Endothelial cell of umbilical vein (primary cell): ENCODE measurements at regions not wholly inside any gene's neighbourhood (a gene's known extent, or its start where the extent isn't known, plus 50 kb on each side); places are given as distances from the start of the nearest gene placed in this dataset.

ENCODE experiments used
- BruUV-seq: library from RNA; stranded (reverse); fragments of 400-500 nt; replicated peaks from 2 replicates; lab custom pipeline; 2021; lab: Mats Ljungman, UMichigan
- CTCF ChIA-PET: fragments of 300-600, 350-600 bp; sonication (Branson Sonifier 250); formaldehyde crosslinking; loops from one replicate; lab custom pipeline; 2021; ENCODE audit warnings: antibody characterized with exemption, inconsistent platforms; lab: Charles Lee
- POLR2A ChIA-PET: fragments of 300-600, 350-600 bp; sonication (Branson Sonifier 250); formaldehyde crosslinking; loops from one replicate; lab custom pipeline; 2021; ENCODE audit warnings: antibody characterized with exemption, inconsistent platforms; lab: Charles Lee
- DNase-seq: peaks from one replicate; pipeline ENCODE4 v3.0.0-alpha.2; 2011; ENCODE audit warnings: low read depth, low spot score
- FAIRE-seq: peaks from 2 replicates; lab custom pipeline; 2011; peaks lifted over from hg19 to GRCh38; lab: Jason Lieb, UNC
- H2AFZ ChIP-seq: 2 replicates; pipeline ENCODE4 v1.6.0; 2012; ENCODE audit warnings: low read depth, low read length, control low read depth, inconsistent platforms
- H3K27ac ChIP-seq: 2 replicates; pipeline ENCODE4 v1.5.1; 2011; ENCODE audit warnings: low read depth, mild to moderate bottlenecking, control low read depth, low read length, moderate library complexity; ENCODE audit not compliant: insufficient read depth
- H3K27me3 ChIP-seq, 2 experiments: 2 replicates each; pipeline versions ENCODE4 v1.6.0 to v1.6.1; 2011; ENCODE audit warnings: low read length in 2 of 2, mixed read lengths in 1 of 2; ENCODE audit not compliant: control insufficient read depth in 2 of 2, insufficient read depth in 2 of 2
- H3K36me3 ChIP-seq, 2 experiments: 2 replicates in 1 of 2; 3 replicates in 1 of 2; pipeline ENCODE4 v1.5.1; 2011; ENCODE audit warnings: low read length in 2 of 2, mild to moderate bottlenecking in 1 of 2, moderate library complexity in 1 of 2; ENCODE audit not compliant: control insufficient read depth in 2 of 2, insufficient read depth in 2 of 2; ENCODE audit errors: extremely low read depth in 1 of 2
- H3K4me1 ChIP-seq: 3 replicates; pipeline ENCODE4 v1.5.1; 2011; ENCODE audit warnings: mild to moderate bottlenecking, low read length; ENCODE audit not compliant: control insufficient read depth, insufficient read depth; ENCODE audit errors: extremely low read depth
- H3K4me2 ChIP-seq: 2 replicates; pipeline ENCODE4 v1.6.1; 2011; ENCODE audit warnings: low read length, control low read depth, mixed read lengths; ENCODE audit not compliant: insufficient read depth
- H3K4me3 ChIP-seq, 3 experiments: fragments of 200-600 bp in 1 of 3; sonication (generic), shearing (Covaris generic) in 1 of 3; replicated peaks in 1 of 3; 2 replicates each; pipeline ENCODE4 v1.5.1; 2011 to 2016; ENCODE audit warnings: control low read depth in 3 of 3, low read length in 3 of 3, mild to moderate bottlenecking in 2 of 3, inconsistent platforms in 1 of 3, low read depth in 1 of 3, moderate library complexity in 1 of 3; ENCODE audit not compliant: insufficient read depth in 1 of 3
- H3K79me2 ChIP-seq: 2 replicates; pipeline ENCODE4 v1.6.0; 2012; ENCODE audit warnings: low read length, inconsistent platforms; ENCODE audit not compliant: control insufficient read depth, insufficient read depth
- H3K9ac ChIP-seq: replicated peaks from 2 replicates; pipeline ENCODE3; 2011; ENCODE audit warnings: low read length, control low read depth; ENCODE audit not compliant: insufficient read depth; ENCODE audit errors: extremely low read depth
- H3K9me1 ChIP-seq: replicated peaks from 3 replicates; pipeline ENCODE4 v1.6.0; 2011; ENCODE audit warnings: mild to moderate bottlenecking, low read length; ENCODE audit not compliant: control insufficient read depth, insufficient read depth; ENCODE audit errors: extremely low read depth
- H3K9me3 ChIP-seq: replicated peaks from 2 replicates; pipeline ENCODE4 v1.5.1; 2012; ENCODE audit warnings: low read length, inconsistent platforms; ENCODE audit not compliant: control insufficient read depth, insufficient read depth
- H4K20me1 ChIP-seq: replicated peaks from 2 replicates; pipeline ENCODE3; 2011; ENCODE audit warnings: mild to moderate bottlenecking, low read length; ENCODE audit not compliant: control insufficient read depth, insufficient read depth; ENCODE audit errors: extremely low read depth
- EZH2 ChIP-seq: IDR thresholded peaks from 2 replicates; pipeline ENCODE4 v1.6.1; 2012; ENCODE audit warnings: borderline replicate concordance, low read depth, mild to moderate bottlenecking, moderate library complexity, low read length, inconsistent platforms; ENCODE audit not compliant: severe bottlenecking
- FOS ChIP-seq: IDR thresholded peaks from 2 replicates; pipeline ENCODE4 v1.6.1; 2011; ENCODE audit warnings: mild to moderate bottlenecking, low read length, moderate library complexity, borderline replicate concordance; ENCODE audit not compliant: insufficient read depth
- GATA2 ChIP-seq: IDR thresholded peaks from 2 replicates; pipeline ENCODE4 v1.7.0; 2011; ENCODE audit warnings: low read depth, mild to moderate bottlenecking, moderate library complexity, mixed read lengths, low read length; ENCODE audit not compliant: insufficient read length, insufficient read depth
- JUN ChIP-seq: IDR thresholded peaks from 2 replicates; pipeline ENCODE4 v1.6.1; 2011; ENCODE audit warnings: borderline replicate concordance, low read depth; ENCODE audit not compliant: insufficient read length, insufficient read depth
- MYC ChIP-seq: IDR thresholded peaks from one replicate; pipeline ENCODE4 v1.6.1; 2011; ENCODE audit warnings: mild to moderate bottlenecking, low read depth, low read length
- POLR2A ChIP-seq: IDR thresholded peaks from 2 replicates; pipeline ENCODE4 v1.6.1; 2012; ENCODE audit warnings: low read depth, mild to moderate bottlenecking, control low read depth, low read length
- POLR2AphosphoS5 ChIP-seq: IDR thresholded peaks from 2 replicates; pipeline ENCODE4 v1.6.1; 2012; ENCODE audit warnings: low read depth, mild to moderate bottlenecking, control low read depth, low read length, moderate library complexity; ENCODE audit not compliant: insufficient read depth
- dilution Hi-C: fragments of 300-500 bp; cut with MboI; formaldehyde crosslinking; loops from one replicate; pipeline ENCODE4 v1.15.0; 2019; ENCODE audit warnings: low sequenced_read_pairs; ENCODE audit not compliant: extremely low pct_ligation_motif_present
- intact Hi-C: fragments of 100-400 bp; cut with micrococcal nuclease; formaldehyde crosslinking; loops from one replicate; pipeline ENCODE4 v1.10.0; 2022
- TF ChIP-seq, protein P1 (sequence below): IDR thresholded peaks from 2 replicates; pipeline ENCODE4 v1.6.1; 2011; ENCODE audit not compliant: insufficient read depth, insufficient read length
- TF ChIP-seq, protein P2 (sequence below), 2 donors: IDR thresholded peaks; 1 replicate in 1 of 2; 2 replicates in 1 of 2; pipeline ENCODE4 v1.5.1; 2011; ENCODE audit warnings: low read length in 2 of 2, mild to moderate bottlenecking in 2 of 2, moderate library complexity in 2 of 2, control low read depth in 1 of 2, inconsistent platforms in 1 of 2, low read depth in 1 of 2; ENCODE audit not compliant: insufficient read depth in 1 of 2; ENCODE audit errors: extremely low read depth in 1 of 2

DNA sequence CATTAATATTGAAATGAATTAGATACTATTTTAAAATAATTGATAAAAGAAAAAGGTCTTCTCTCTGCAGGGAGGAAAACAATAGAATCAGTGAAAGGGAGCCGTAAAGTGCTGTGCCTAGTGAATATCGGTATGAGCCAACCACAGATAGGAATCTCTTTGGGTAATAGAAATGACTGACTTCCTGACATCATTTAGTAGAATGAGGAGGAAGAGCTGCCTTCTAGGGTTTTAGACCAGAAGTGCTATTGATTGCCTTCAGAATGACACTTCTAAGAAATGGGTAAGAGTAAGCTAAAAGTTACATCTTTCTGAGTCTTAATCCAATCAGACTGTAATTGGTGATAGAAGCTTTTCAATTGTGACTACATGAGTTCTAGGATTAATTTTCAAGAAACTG lies 134.0 kb upstream of the MAP9 start:
- no peak overlapping the region for H3K9ac ChIP-seq
- BruUV-seq, result no TSS peak
- dilution Hi-C loops, result no loop called here
- no peaks in the 10 kb centered on the region for H3K27me3 ChIP-seq
- intact Hi-C loops, result loop anchor here (5.0 kb wide), 1 partner anchor 68 kb away; no protein-coding TSS in a partner anchor
- CTCF ChIA-PET, result interaction anchor here (1.0 kb wide), 1 partner anchor 13 kb away, joined by 3 read pairs; no protein-coding TSS in a partner anchor
- H2AFZ ChIP-seq, result no peak overlapping the region
- H3K27ac ChIP-seq, result no peak overlapping the region
- no peaks in the 10 kb centered on the region for H4K20me1 ChIP-seq
- no peak overlapping the region for H3K4me3 ChIP-seq
- H3K9me1 ChIP-seq, result no peaks in the 10 kb centered on the region
- H3K4me1 ChIP-seq, result peaks cover 5% of the 10 kb centered on the region
- no peaks in the 10 kb centered on the region for H3K9me3 ChIP-seq
- POLR2A ChIA-PET, result no interaction called here
- no peak overlapping the region for H3K4me2 ChIP-seq
- H3K79me2 ChIP-seq, result no peaks in the 10 kb centered on the region
- FAIRE-seq, result no peak
- no peak for DNase-seq
- no peaks in the 10 kb centered on the region for H3K36me3 ChIP-seq
- no peak for TF ChIP-seq FOS
- TF ChIP-seq POLR2A, result no peak
- no peak for TF ChIP-seq MYC
- no peak for TF ChIP-seq POLR2AphosphoS5
- TF ChIP-seq, protein P1, sequence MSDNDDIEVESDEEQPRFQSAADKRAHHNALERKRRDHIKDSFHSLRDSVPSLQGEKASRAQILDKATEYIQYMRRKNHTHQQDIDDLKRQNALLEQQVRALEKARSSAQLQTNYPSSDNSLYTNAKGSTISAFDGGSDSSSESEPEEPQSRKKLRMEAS, result no peak

DNA sequence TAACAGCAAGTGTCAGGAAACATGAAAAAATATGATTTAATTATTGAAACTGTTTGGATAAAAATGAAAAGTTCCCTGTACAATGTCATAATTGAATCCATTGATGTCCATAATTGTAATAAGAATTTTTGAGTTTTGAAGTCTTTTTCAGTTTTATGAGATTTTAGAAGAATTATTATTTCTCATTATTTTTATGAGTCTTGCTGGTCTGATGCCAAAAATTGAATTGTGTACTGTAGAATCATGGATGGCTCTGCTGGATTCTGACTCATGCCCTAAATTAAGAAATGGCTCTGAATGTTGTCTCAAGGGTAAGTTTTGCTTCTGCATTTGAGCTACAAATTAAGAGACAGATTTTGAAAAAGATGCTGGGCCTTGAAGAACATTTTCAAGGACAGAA lies 132.8 kb upstream of the MAP9 start:
- intact Hi-C loops (no loop called here), dilution Hi-C loops (no loop called here)
- peaks cover 5% of the 10 kb centered on the region for H3K4me1 ChIP-seq
- H3K36me3 ChIP-seq, result no peaks in the 10 kb centered on the region
- no peaks in the 10 kb centered on the region for H3K9me1 ChIP-seq
- FAIRE-seq, result no peak
- DNase-seq, result peak; percentile 41
- ChIA-PET POLR2A (no interaction called here), CTCF (no interaction called here)
- no peak overlapping the region for H3K4me3 ChIP-seq
- no peaks in the 10 kb centered on the region for H3K9me3 ChIP-seq
- TF ChIP-seq MYC (no peak), EZH2 (no peak), FOS (no peak), GATA2 (no peak), JUN (no peak), POLR2AphosphoS5 (no peak), POLR2A (no peak)
- TF ChIP-seq, protein P2, sequence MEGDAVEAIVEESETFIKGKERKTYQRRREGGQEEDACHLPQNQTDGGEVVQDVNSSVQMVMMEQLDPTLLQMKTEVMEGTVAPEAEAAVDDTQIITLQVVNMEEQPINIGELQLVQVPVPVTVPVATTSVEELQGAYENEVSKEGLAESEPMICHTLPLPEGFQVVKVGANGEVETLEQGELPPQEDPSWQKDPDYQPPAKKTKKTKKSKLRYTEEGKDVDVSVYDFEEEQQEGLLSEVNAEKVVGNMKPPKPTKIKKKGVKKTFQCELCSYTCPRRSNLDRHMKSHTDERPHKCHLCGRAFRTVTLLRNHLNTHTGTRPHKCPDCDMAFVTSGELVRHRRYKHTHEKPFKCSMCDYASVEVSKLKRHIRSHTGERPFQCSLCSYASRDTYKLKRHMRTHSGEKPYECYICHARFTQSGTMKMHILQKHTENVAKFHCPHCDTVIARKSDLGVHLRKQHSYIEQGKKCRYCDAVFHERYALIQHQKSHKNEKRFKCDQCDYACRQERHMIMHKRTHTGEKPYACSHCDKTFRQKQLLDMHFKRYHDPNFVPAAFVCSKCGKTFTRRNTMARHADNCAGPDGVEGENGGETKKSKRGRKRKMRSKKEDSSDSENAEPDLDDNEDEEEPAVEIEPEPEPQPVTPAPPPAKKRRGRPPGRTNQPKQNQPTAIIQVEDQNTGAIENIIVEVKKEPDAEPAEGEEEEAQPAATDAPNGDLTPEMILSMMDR (IDR thresholded peaks at IDR 0.05; ENCODE audit: extremely low read depth in 1 of 2, insufficient read depth in 1 of 2, low read depth in 1 of 2, low read length in 2 of 2), result no peak
- TF ChIP-seq, protein P1, result no peak
- H3K27me3 ChIP-seq, result no peaks in the 10 kb centered on the region
- H4K20me1 ChIP-seq, result no peaks in the 10 kb centered on the region
- H3K9ac ChIP-seq, result no peak overlapping the region
- no peak overlapping the region for H2AFZ ChIP-seq
- H3K4me2 ChIP-seq, result no peak overlapping the region
- no TSS peak for BruUV-seq
- no peaks in the 10 kb centered on the region for H3K79me2 ChIP-seq
- no peak overlapping the region for H3K27ac ChIP-seq
